Left ventricle myocardium inferior (tissue), 1 donor: ENCODE measurements at regions not wholly inside any gene's neighbourhood (a gene's known extent, or its start where the extent isn't known, plus 50 kb on each side); places are given as distances from the start of the nearest gene placed in this dataset.

Source experiments
- DNase-seq: peaks from one replicate; pipeline ENCODE4 v3.0.0-alpha.2; 2020
- H3K27ac ChIP-seq: fragments of 200-600 bp; replicated peaks from 2 replicates; pipeline ENCODE4 v1.8.0; 2021
- H3K27me3 ChIP-seq: fragments of 200-600 bp; 2 replicates; pipeline ENCODE4 v1.8.0; 2021; ENCODE audit warnings: low read depth
- H3K36me3 ChIP-seq: fragments of 200-600 bp; 2 replicates; pipeline ENCODE4 v1.8.0; 2021
- H3K4me1 ChIP-seq: fragments of 200-600 bp; 2 replicates; pipeline ENCODE4 v1.8.0; 2021
- H3K4me3 ChIP-seq: fragments of 200-600 bp; 2 replicates; pipeline ENCODE4 v1.8.0; 2021; ENCODE audit warnings: mild to moderate bottlenecking, moderate library complexity
- H3K9me3 ChIP-seq: fragments of 200-600 bp; replicated peaks from 2 replicates; pipeline ENCODE4 v1.8.0; 2021
- CTCF ChIP-seq: fragments of 200-600 bp; IDR thresholded peaks from 2 replicates; pipeline ENCODE4 v1.8.0; 2021; ENCODE audit warnings: antibody characterized with exemption, mild to moderate bottlenecking, borderline replicate concordance
- intact Hi-C: fragments of 100-400 bp; cut with micrococcal nuclease; formaldehyde crosslinking; loops from one replicate; pipeline ENCODE4 v1.11.0; 2022
- donor health status: DM: no; HTN: yes; CAD: no; lungs with severe emphysema.

GRCh38 chr2:60603533-60604190, 50.2 kb upstream of the BCL11A start:
- Histone ChIP-seq H3K4me1 (no peaks in the 10 kb centered on the region), H3K27ac (no peak overlapping the region), H3K27me3 (peaks cover 67% of the 10 kb centered on the region), H3K9me3 (peaks cover 12% of the 10 kb centered on the region), H3K4me3 (no peak overlapping the region), H3K36me3 (no peaks in the 10 kb centered on the region)
- intact Hi-C loops: no loop called here
- no peak for TF ChIP-seq CTCF
- no peak for DNase-seq

GRCh38 chr2:60604486-60605064, 51.1 kb upstream of the BCL11A start:
- peaks cover 73% of the 10 kb centered on the region for H3K27me3 ChIP-seq
- no peak for TF ChIP-seq CTCF
- no peaks in the 10 kb centered on the region for H3K4me1 ChIP-seq
- H3K36me3 ChIP-seq: no peaks in the 10 kb centered on the region
- peaks cover 12% of the 10 kb centered on the region for H3K9me3 ChIP-seq
- H3K4me3 ChIP-seq: no peak overlapping the region
- DNase-seq: no peak
- no peak overlapping the region for H3K27ac ChIP-seq
- intact Hi-C loops: no loop called here

GRCh38 chr2:60605866-60606265, 52.4 kb upstream of the BCL11A start:
- Histone ChIP-seq H3K27me3 (peaks cover 74% of the 10 kb centered on the region), H3K4me3 (no peak overlapping the region), H3K4me1 (no peaks in the 10 kb centered on the region), H3K27ac (no peak overlapping the region), H3K36me3 (no peaks in the 10 kb centered on the region), H3K9me3 (peaks cover 5% of the 10 kb centered on the region)
- DNase-seq: no peak
- TF ChIP-seq CTCF: no peak
- intact Hi-C loops: no loop called here

- H3K36me3 ChIP-seq: no peaks in the 10 kb centered on the region
- no peak for TF ChIP-seq CTCF
- H3K4me3 ChIP-seq: no peak overlapping the region
- H3K27ac ChIP-seq: no peak overlapping the region
- DNase-seq: no peak
- intact Hi-C loops: no loop called here
- no peaks in the 10 kb centered on the region for H3K4me1 ChIP-seq
- H3K9me3 ChIP-seq: no peaks in the 10 kb centered on the region
- H3K27me3 ChIP-seq: peaks cover 85% of the 10 kb centered on the region
Observed at GRCh38 chr2:60608679-60609078, 55.2 kb upstream of the BCL11A start.

- Histone ChIP-seq H3K36me3 (no peaks in the 10 kb centered on the region), H3K27ac (no peak overlapping the region), H3K4me1 (no peaks in the 10 kb centered on the region), H3K4me3 (no peak overlapping the region), H3K27me3 (peaks cover 89% of the 10 kb centered on the region), H3K9me3 (no peaks in the 10 kb centered on the region)
- TF ChIP-seq CTCF: no peak
- DNase-seq: no peak
- intact Hi-C loops: no loop called here
Observed at GRCh38 chr2:60612033-60612432, 58.6 kb upstream of the BCL11A start.
